ENCODE measurements at regions not wholly inside any gene's neighbourhood (a gene's known extent, or its start where the extent isn't known, plus 50 kb on each side); places are given as distances from the start of the nearest gene placed in this dataset.

GRCh38 chr11:25298450-25298849 is 801.6 kb downstream of the LUZP2 start:
- no peak overlapping the region for H3K4me3 ChIP-seq (ENCODE audit: low read depth, low read length)
- TF ChIP-seq CTCF (IDR thresholded peaks at IDR 0.05; ENCODE audit: control insufficient read depth, extremely low read depth, insufficient read depth), result no peak

GRCh38 chr11:25309818-25310217 is 813.0 kb downstream of the LUZP2 start:
- no peak for DNase-seq (ENCODE audit: low read depth)
- no peak for TF ChIP-seq CTCF (IDR thresholded peaks at IDR 0.05; ENCODE audit: control insufficient read depth, extremely low read depth, insufficient read depth)
- no peak overlapping the region for H3K4me3 ChIP-seq (ENCODE audit: low read depth, low read length)

More at GRCh38 chr11:25298450-25298849, 801.6 kb downstream of the LUZP2 start:
- peak; percentile 11 for DNase-seq (ENCODE audit: low read depth)

GRCh38 chr11:25317216-25317615 is 820.4 kb downstream of the LUZP2 start:
- H3K4me3 ChIP-seq (ENCODE audit: low read depth, low read length), result no peak overlapping the region
- DNase-seq (ENCODE audit: low read depth), result no peak
- no peak for TF ChIP-seq CTCF (IDR thresholded peaks at IDR 0.05; ENCODE audit: control insufficient read depth, extremely low read depth, insufficient read depth)

GRCh38 chr11:25319127-25319526 is 822.3 kb downstream of the LUZP2 start:
- TF ChIP-seq CTCF (IDR thresholded peaks at IDR 0.05; ENCODE audit: control insufficient read depth, extremely low read depth, insufficient read depth), result no peak
- H3K4me3 ChIP-seq (ENCODE audit: low read depth, low read length), result no peak overlapping the region
- no peak for DNase-seq (ENCODE audit: low read depth)

GRCh38 chr11:25327656-25328055 is 830.8 kb downstream of the LUZP2 start:
- TF ChIP-seq CTCF (IDR thresholded peaks at IDR 0.05; ENCODE audit: control insufficient read depth, extremely low read depth, insufficient read depth), result no peak
- DNase-seq (ENCODE audit: low read depth), result no peak
- H3K4me3 ChIP-seq (ENCODE audit: low read depth, low read length), result no peak overlapping the region

GRCh38 chr11:25339281-25339680 is 842.4 kb downstream of the LUZP2 start:
- no peak for DNase-seq (ENCODE audit: low read depth)
- no peak overlapping the region for H3K4me3 ChIP-seq (ENCODE audit: low read depth, low read length)
- TF ChIP-seq CTCF (IDR thresholded peaks at IDR 0.05; ENCODE audit: control insufficient read depth, extremely low read depth, insufficient read depth), result no peak

- no peak for TF ChIP-seq CTCF (IDR thresholded peaks at IDR 0.05; ENCODE audit: control insufficient read depth, extremely low read depth, insufficient read depth)
- no peak overlapping the region for H3K4me3 ChIP-seq (ENCODE audit: low read depth, low read length)
- DNase-seq (ENCODE audit: low read depth), result no peak
These were observed 852.7 kb downstream of the LUZP2 start for GRCh38 chr11:25349537-25349936.

Measured in LNCaP clone FGC (cell line).